Hepatocyte (in vitro differentiated cells): ENCODE measurements at regions not wholly inside any gene's neighbourhood (a gene's known extent, or its start where the extent isn't known, plus 50 kb on each side); places are given as distances from the start of the nearest gene placed in this dataset.

Experiments used
- EZH2 ChIP-seq: fragments of 200-600 bp; sonication (generic); IDR thresholded peaks from 2 replicates; pipeline ENCODE4 v1.6.1; 2016; ENCODE audit warnings: antibody characterized with exemption, mild to moderate bottlenecking, borderline replicate concordance
- TF ChIP-seq, protein P1 (sequence below): fragments of 200-600 bp; sonication (generic); IDR thresholded peaks from 2 replicates; pipeline ENCODE4 v1.5.1; 2016; ENCODE audit warnings: antibody characterized with exemption, mild to moderate bottlenecking; ENCODE audit not compliant: poor library complexity

DNA sequence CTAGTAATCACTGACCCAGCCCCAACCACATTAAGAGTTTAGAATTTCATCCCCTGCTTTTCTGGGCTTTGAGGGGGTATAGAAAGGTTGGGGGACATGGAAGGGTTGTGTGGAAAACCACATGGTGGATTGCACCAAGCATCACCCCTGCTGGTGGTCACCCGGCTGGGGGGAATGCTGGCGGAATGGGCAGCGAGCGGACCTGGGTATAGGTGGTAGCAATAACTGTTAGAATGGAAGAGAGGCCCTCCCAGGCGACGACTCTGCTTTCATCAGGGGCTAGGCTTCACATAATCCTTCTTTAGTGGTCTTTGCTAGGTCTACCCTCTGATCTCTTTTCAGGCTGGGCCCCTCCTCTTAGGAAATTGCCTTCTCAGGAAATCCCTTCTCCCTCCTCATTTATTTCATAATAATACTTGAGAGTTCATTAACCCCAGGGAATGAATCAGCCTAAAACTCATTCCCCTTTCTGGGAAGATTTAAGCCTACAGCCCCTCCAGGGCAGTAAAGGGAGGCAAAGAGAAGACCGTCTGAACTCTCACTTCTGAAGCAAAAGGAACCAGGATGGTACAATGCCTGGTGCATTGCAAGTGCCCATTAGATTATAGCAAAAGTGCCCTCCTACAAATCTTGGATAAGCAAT lies 90.7 kb upstream of the LEP start:
- TF ChIP-seq, protein P1, sequence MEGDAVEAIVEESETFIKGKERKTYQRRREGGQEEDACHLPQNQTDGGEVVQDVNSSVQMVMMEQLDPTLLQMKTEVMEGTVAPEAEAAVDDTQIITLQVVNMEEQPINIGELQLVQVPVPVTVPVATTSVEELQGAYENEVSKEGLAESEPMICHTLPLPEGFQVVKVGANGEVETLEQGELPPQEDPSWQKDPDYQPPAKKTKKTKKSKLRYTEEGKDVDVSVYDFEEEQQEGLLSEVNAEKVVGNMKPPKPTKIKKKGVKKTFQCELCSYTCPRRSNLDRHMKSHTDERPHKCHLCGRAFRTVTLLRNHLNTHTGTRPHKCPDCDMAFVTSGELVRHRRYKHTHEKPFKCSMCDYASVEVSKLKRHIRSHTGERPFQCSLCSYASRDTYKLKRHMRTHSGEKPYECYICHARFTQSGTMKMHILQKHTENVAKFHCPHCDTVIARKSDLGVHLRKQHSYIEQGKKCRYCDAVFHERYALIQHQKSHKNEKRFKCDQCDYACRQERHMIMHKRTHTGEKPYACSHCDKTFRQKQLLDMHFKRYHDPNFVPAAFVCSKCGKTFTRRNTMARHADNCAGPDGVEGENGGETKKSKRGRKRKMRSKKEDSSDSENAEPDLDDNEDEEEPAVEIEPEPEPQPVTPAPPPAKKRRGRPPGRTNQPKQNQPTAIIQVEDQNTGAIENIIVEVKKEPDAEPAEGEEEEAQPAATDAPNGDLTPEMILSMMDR, result no peak
- TF ChIP-seq EZH2, result no peak
